OCI-LY7 (cell line): ENCODE measurements at regions not wholly inside any gene's neighbourhood (a gene's known extent, or its start where the extent isn't known, plus 50 kb on each side); places are given as distances from the start of the nearest gene placed in this dataset.

ENCODE experiments used
- BruUV-seq: library from RNA; stranded (reverse); fragments of 400-500 nt; replicated peaks from 2 replicates; lab custom pipeline; 2021; lab: Mats Ljungman, UMichigan
- CTCF ChIA-PET: fragments of 300-600 bp; sonication (Branson Sonifier 250); formaldehyde crosslinking; loops from one replicate; lab custom pipeline; 2022; ENCODE audit warnings: antibody characterized with exemption; ENCODE audit not compliant: unreplicated experiment; lab: Charles Lee
- POLR2A ChIA-PET: fragments of 300-600 bp; sonication (Branson Sonifier 250); formaldehyde crosslinking; loops from one replicate; lab custom pipeline; 2022; ENCODE audit warnings: antibody characterized with exemption; lab: Charles Lee
- DNase-seq: peaks from one replicate; pipeline ENCODE4 v3.0.0-alpha.2; 2015; ENCODE audit warnings: low spot score
- H2AFZ ChIP-seq: fragments of 200-600 bp; sonication (generic), shearing (Covaris generic); 2 replicates; pipeline ENCODE4 v1.6.1; 2014; ENCODE audit warnings: mild to moderate bottlenecking, antibody characterized with exemption, low read length, moderate library complexity
- H3K27ac ChIP-seq: fragments of 200-600 bp; sonication (generic); 2 replicates; pipeline ENCODE4 v1.5.1; 2014; ENCODE audit warnings: mixed run types, low read depth, mild to moderate bottlenecking, moderate library complexity, low read length, inconsistent platforms; ENCODE audit not compliant: poor library complexity, severe bottlenecking
- H3K36me3 ChIP-seq: fragments of 200-600 bp; sonication (generic); 2 replicates; pipeline ENCODE4 v1.6.1; 2014; ENCODE audit warnings: mild to moderate bottlenecking, antibody characterized with exemption, low read length, moderate library complexity, mixed read lengths; ENCODE audit not compliant: insufficient read depth
- H3K4me1 ChIP-seq: fragments of 200-600 bp; sonication (generic); 2 replicates; pipeline ENCODE4 v1.5.1; 2014; ENCODE audit warnings: mild to moderate bottlenecking, low read length; ENCODE audit not compliant: insufficient read depth, poor library complexity, severe bottlenecking
- H3K4me2 ChIP-seq: fragments of 200-600 bp; sonication (generic); 2 replicates; pipeline ENCODE4 v1.6.1; 2014; ENCODE audit warnings: mild to moderate bottlenecking, low read length
- H3K4me3 ChIP-seq: fragments of 200-600 bp; sonication (generic); 2 replicates; pipeline ENCODE4 v1.5.1; 2014; ENCODE audit warnings: mild to moderate bottlenecking, low read depth, low read length; ENCODE audit not compliant: poor library complexity, severe bottlenecking
- H3K79me2 ChIP-seq: fragments of 200-600 bp; sonication (generic); 2 replicates; pipeline ENCODE4 v1.6.1; 2016; ENCODE audit warnings: low read depth, mild to moderate bottlenecking, low read length, moderate library complexity, mixed read lengths; ENCODE audit not compliant: insufficient read depth
- H3K9me2 ChIP-seq: fragments of 200-600 bp; sonication (generic); 2 replicates; pipeline ENCODE4 v1.6.1; 2016; ENCODE audit warnings: mild to moderate bottlenecking, low read length, mixed read lengths; ENCODE audit not compliant: insufficient read depth
- H3K9me3 ChIP-seq: fragments of 200-600 bp; sonication (generic); 2 replicates; pipeline ENCODE4 v1.6.1; 2014; ENCODE audit warnings: mild to moderate bottlenecking, mixed run types, low read length, mixed read lengths
- H4K20me1 ChIP-seq: fragments of 200-600 bp; sonication (generic); 2 replicates; pipeline ENCODE4 v1.6.1; 2014; ENCODE audit warnings: mild to moderate bottlenecking, antibody characterized with exemption, low read length, moderate library complexity, mixed read lengths; ENCODE audit not compliant: insufficient read depth
- EZH2phosphoT487 ChIP-seq: fragments of 200-600 bp; sonication (generic); IDR thresholded peaks from 2 replicates; pipeline ENCODE4 v1.6.1; 2018; ENCODE audit warnings: low read depth, borderline replicate concordance, mild to moderate bottlenecking, mixed run types, antibody characterized with exemption, low read length, moderate library complexity, mixed read lengths
- intact Hi-C: fragments of 100-400 bp; cut with micrococcal nuclease; formaldehyde crosslinking; loops from one replicate; pipeline ENCODE4 v1.10.0; 2022; ENCODE audit not compliant: unreplicated experiment
- TF ChIP-seq, protein P1 (sequence below): fragments of 200-600 bp; sonication (generic); conservative IDR thresholded peaks from 2 replicates; pipeline ENCODE4 v1.5.1; 2014; ENCODE audit warnings: mild to moderate bottlenecking, antibody characterized with exemption, low read length, moderate library complexity, mixed read lengths

DNA sequence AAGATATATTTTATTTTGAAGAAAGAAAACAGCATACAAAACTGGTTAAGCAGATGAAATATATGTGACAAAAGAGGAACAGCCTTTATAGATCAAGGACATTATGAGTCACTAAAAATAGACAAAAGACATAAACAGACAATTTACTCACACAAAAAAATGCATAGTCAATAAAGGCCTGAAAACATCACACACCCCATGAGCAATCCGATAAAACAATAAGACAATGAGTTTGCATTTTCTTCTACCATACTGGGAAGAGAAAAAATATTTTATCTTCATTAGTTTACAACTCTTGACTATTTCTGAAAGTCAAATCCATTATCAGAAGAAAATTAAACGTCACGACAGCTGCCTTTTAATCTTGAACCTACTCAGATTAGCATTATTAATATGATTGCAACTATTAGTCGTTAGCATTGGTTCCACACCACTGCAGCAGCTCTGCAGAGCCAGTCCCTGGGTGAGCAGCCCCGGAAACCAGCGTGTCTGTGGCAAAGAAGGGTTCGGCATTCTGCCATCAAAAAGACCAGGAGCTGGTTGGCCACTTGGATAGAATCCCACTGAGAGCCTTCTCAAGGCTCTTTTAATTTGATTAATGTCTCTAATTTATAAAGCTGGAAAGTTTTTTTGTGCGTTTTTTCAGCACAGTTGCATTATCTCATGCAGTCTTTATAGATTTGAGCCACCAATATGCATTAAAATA, 305.4 kb upstream of the SHH start:
- no peak overlapping the region for H3K4me3 ChIP-seq
- no peaks in the 10 kb centered on the region for H3K4me1 ChIP-seq
- no TSS peak for BruUV-seq
- ChIA-PET CTCF (no interaction called here), POLR2A (no interaction called here)
- no peak for DNase-seq
- intact Hi-C loops, result no loop called here
- H3K9me2 ChIP-seq, result no peaks in the 10 kb centered on the region
- no peak for TF ChIP-seq EZH2phosphoT487
- TF ChIP-seq, protein P1, sequence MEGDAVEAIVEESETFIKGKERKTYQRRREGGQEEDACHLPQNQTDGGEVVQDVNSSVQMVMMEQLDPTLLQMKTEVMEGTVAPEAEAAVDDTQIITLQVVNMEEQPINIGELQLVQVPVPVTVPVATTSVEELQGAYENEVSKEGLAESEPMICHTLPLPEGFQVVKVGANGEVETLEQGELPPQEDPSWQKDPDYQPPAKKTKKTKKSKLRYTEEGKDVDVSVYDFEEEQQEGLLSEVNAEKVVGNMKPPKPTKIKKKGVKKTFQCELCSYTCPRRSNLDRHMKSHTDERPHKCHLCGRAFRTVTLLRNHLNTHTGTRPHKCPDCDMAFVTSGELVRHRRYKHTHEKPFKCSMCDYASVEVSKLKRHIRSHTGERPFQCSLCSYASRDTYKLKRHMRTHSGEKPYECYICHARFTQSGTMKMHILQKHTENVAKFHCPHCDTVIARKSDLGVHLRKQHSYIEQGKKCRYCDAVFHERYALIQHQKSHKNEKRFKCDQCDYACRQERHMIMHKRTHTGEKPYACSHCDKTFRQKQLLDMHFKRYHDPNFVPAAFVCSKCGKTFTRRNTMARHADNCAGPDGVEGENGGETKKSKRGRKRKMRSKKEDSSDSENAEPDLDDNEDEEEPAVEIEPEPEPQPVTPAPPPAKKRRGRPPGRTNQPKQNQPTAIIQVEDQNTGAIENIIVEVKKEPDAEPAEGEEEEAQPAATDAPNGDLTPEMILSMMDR, result no peak
- no peak overlapping the region for H3K27ac ChIP-seq
- no peak overlapping the region for H3K4me2 ChIP-seq
- no peaks in the 10 kb centered on the region for H3K9me3 ChIP-seq
- H2AFZ ChIP-seq, result no peak overlapping the region
- no peaks in the 10 kb centered on the region for H3K79me2 ChIP-seq
- no peaks in the 10 kb centered on the region for H4K20me1 ChIP-seq
- no peaks in the 10 kb centered on the region for H3K36me3 ChIP-seq

DNA sequence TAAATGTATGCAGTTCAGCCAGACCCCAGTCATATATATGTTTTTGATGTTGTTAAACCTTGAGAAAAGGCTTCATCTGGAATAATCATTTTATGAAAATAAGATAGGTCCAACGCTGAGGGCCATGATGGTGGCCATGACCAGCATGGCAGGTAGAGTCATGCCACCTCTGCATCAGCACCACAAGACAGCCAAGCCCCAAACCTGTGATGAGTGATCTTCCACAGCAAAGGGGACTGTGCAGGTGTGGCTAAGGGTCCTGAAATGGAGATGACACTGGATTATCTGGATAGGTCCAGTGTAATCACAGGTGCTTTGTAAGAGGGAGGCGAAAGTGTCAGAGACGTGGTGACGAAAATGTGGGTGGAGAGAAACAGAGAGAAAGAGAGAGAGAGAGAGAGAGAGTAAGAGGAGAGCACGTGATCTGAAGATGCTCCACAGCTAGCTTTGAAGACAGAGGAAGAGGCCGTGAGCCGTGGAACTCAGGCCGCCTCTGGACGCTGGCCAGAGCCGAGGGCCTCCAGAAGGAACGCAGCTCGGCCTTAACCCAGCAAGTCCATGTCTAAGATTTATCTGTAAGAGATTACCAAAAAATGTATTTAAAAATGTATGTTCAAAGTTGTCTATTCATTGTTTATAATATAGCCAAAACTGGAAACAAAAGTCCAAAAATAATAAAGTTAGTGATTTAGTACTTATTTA, 304.4 kb upstream of the SHH start:
- intact Hi-C loops, result no loop called here
- Histone ChIP-seq H3K4me3 (no peak overlapping the region), H3K79me2 (no peaks in the 10 kb centered on the region), H4K20me1 (no peaks in the 10 kb centered on the region), H3K9me3 (no peaks in the 10 kb centered on the region), H3K4me2 (no peak overlapping the region), H3K9me2 (no peaks in the 10 kb centered on the region), H2AFZ (no peak overlapping the region), H3K36me3 (no peaks in the 10 kb centered on the region), H3K4me1 (no peaks in the 10 kb centered on the region), H3K27ac (no peak overlapping the region)
- ChIA-PET CTCF (no interaction called here), POLR2A (no interaction called here)
- BruUV-seq, result no TSS peak
- DNase-seq, result no peak
- TF ChIP-seq, protein P1, result no peak
- TF ChIP-seq EZH2phosphoT487, result no peak

DNA sequence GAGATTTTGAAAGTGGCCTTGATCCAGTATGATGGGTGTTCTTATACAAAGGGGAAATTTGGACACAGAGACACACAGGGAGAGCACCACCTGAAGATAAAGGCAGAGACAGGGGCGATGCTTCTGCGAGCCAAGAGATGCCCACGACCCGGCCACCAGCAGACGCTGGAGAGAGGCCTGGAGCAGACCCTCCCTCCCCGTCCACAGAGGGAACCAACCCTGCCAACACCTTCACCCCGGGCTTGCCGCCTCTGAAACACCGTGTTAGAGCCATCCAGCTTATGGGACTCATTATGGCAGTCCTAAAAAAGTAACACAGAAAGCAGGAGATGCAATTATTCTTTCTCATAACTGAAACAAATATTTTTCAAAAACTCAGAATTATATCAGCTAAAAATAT, 303.3 kb upstream of the SHH start:
- ChIA-PET CTCF (no interaction called here), POLR2A (no interaction called here)
- no peak overlapping the region for H3K4me2 ChIP-seq
- no TSS peak for BruUV-seq
- H2AFZ ChIP-seq, result no peak overlapping the region
- intact Hi-C loops, result no loop called here
- H3K4me1 ChIP-seq, result no peaks in the 10 kb centered on the region
- H3K9me3 ChIP-seq, result no peaks in the 10 kb centered on the region
- no peak overlapping the region for H3K4me3 ChIP-seq
- no peak overlapping the region for H3K27ac ChIP-seq
- TF ChIP-seq, protein P1, result no peak
- no peak for TF ChIP-seq EZH2phosphoT487
- H4K20me1 ChIP-seq, result no peaks in the 10 kb centered on the region
- H3K79me2 ChIP-seq, result no peaks in the 10 kb centered on the region
- no peaks in the 10 kb centered on the region for H3K36me3 ChIP-seq
- H3K9me2 ChIP-seq, result no peaks in the 10 kb centered on the region
- DNase-seq, result no peak
